ENCODE measurements at regions not wholly inside any gene's neighbourhood (a gene's known extent, or its start where the extent isn't known, plus 50 kb on each side); places are given as distances from the start of the nearest gene placed in this dataset.

GRCh38 chr5:68482199-68482598, 266.6 kb downstream of the PIK3R1 start:
- DNase-seq (ENCODE audit: low spot score): no peak

GRCh38 chr5:68484307-68485068, 268.9 kb downstream of the PIK3R1 start:
- DNase-seq (ENCODE audit: low spot score): no peak

DNA sequence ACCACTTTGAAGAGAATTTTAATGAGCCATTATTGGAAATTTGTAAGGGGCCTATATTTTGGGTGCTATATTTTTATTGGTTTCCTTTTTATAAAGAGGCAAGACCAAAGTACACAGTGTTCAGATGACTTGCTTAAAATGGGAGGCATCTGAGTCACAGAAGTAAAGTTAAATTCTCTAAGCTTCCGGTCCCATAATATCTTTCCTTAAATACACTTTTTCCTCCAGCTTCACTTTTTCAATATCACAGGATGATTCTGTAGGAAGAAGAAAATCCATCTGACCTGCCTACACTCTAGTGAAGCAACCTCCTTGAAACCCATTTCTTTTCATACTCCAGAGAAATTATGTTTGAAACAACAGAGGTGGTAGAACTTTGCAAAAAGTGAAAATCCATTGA, 274.0 kb downstream of the PIK3R1 start:
- no peak for DNase-seq (ENCODE audit: low spot score)

- no peak for DNase-seq (ENCODE audit: low spot score)
These were observed 274.9 kb downstream of the PIK3R1 start for GRCh38 chr5:68490406-68490805.

DNA sequence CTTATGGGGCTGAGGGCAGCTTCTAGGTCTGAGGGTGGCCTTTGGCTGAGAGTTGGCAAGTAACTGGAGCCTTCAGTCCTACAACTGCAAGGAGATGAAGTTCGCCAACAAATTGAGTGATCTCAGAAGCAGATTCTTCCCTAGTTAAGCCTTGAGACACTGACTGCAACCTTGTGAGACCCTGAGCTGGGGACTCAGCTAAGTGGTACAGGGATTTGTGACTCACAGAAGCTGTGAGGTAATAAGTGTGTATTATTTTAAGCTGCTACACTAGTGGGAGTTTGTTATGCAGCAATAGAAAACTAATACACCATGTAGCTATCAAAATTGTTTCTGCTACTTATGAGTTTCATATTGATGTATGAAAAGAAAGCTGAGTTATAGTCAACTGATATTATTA, 279.2 kb downstream of the PIK3R1 start:
- DNase-seq (ENCODE audit: low spot score): no peak

DNA sequence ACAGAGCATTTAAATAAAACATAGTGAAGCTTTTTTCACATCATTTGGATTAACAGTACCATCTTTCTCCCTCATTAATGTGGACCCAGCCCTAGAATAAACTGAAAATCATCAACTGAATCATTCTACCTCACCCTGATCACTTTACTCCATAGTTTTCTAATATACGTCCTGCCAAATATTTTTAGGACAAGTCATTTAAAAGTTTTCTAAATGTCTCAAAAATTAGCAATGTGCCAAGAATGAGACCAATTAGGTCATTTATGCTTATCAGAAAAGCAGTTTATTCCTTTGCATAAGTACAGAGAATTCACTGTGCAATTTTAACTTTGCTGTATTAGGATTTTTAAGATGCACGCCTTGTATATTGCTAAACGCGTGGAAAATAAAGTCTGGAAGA, 284.4 kb downstream of the PIK3R1 start:
- no peak for DNase-seq (ENCODE audit: low spot score)

DNA sequence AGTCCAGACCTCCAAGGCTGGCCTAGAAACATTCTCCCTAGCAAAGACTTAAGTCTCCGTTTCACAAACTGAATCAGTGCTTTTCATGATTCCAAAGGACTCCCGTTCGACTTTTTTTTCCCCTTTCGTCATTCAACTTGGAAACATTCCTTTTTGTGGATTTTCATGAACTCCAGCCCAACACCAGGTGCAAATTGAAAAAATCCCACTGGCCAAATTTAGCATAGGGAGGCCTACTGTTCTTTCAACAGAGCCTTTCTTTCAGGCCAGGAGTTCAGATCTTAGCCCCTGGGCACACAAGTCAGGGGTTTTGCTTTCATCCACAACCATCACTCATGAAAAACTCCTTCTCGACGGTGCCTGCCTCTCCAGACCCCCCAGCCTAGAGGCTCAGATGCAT, 285.3 kb downstream of the PIK3R1 start:
- no peak for DNase-seq (ENCODE audit: low spot score)

DNA sequence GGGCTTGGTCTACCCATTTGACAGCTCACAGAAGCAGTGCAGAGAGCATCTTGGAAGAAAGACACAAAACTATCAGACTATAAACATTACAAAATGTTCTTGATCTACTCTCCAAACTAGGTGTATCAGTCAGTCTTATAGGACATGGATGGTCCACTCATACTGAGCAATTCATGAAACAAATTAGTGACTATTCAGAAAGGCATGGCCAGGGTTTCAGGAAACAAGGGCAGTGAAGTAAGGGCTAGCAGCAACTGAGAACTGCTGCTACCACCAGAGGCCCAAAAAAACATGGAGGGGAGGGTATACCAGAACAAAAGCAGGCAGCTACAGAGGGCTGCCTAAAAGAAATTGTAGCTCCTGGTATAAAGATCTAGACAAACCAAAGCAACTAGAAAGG, 287.0 kb downstream of the PIK3R1 start:
- no peak for DNase-seq (ENCODE audit: low spot score)

DNA sequence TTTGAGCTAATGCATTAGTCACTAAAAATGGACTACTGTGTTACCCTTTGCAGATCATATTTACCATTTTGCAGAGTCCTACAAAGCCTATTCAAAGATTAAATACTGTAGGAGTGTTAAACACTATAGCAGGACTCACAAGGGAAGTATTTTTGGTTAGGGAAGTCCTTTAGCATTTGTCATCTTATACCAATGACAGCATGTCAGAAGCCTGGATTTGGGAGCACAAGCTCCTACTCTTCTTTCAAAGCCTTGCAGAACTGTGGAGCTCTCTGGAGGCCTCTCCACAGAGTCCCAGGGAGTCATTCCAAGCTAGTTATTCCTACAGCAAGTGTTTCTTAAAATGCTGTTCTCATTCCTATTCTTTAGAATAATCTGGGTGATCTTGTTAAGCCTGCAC, 288.8 kb downstream of the PIK3R1 start:
- DNase-seq (ENCODE audit: low spot score): no peak

DNA sequence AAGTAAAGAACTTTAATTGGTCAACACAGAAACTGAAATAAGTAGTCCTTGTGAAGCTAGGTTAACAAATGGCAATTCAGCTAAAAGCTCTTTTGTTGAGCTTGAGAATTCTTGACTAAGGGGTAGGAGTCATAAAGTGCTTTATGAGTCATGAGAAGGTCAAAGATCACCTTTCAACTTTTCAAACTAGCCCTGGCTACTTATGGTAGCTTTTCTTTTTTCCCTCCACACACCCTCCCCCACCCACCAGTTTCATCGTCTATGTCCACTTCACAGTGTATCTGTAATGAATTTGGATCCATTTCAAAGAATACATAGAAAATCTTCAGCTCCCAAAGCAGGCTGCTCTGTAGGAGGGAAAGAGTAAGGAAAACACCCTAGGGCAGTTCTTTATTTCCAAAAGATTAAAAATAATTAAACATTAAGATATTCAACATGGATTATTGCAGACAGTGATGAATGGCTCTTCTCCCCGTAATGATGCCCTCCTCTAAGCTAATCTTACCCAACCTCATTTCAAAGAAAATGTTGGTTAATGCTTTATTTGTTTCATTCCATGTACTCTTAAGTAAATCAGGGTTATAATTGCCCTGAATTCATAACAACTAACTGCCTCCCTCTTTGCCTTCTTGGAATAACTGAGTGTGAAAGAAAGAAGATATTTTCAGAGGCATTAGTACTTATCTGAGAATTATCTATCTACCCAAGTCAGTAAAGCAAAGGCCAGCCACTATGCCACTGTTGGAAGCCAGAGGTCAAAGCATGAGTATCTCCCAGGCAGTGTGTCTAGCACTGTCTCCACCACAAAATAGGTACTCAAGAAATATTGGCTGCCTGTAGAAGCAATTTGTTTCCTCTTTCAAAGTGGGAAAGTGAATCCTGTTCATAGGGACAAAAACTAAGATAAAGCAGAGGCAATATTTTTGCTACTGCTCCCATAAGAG, 290.6 kb downstream of the PIK3R1 start:
- DNase-seq (ENCODE audit: low spot score): no peak

DNA sequence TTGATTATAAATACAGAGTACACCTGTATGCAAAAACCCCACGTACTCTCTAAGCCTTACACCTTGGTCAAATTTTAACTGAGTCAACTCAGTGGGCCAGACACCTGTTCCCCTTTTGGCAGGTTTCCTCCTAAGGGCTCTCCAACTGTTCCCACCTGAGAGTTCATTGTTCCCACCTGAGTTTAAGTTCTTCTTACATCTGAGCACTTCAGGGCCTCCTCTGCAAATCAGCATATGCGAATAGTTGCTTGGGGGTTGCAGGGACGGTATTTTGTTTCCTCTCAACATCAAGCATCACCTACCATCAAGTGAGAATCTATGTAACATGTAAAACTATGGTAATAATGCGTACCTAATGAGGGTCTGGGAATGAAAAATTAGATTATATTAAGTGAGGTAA, 300.0 kb downstream of the PIK3R1 start:
- no peak for DNase-seq (ENCODE audit: low spot score)

DNA sequence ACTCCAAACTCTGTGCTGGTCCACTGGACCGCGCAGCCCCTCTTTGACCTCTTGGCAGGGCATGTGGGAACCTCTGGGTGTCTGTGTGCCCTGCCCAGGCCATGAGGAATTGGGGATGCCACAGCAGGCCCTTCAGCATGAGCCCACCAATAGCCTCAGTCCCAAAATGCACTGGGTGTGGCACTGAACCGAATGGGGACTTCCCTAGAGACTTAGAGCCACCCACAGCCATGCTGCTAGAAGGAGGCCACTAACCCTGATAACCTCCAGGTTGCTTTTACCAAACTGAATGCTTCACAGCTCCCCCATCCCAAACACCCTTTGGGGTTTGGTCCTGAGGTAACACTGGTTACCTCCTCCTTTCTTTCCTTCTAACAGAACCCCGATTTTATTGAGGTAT, 302.7 kb downstream of the PIK3R1 start:
- DNase-seq (ENCODE audit: low spot score): no peak

DNA sequence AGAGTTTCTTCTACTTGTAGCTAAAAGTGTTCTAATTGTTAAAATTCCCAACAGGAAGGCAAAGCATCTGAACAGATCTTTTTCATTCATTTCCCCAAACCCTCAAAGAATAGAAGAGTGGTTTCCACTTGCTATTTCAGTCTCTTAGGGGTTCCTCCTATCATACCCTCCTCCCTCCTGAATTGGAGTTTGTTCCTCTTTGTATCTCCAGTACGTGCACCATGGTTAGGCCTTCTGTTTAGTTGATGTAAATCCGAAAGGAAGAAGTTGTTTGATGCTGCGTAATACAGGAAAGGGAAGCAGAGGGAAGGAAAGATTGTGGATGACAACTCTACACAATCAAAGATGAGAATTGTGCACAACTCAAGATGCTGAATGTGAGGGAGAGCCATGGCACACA, 303.6 kb downstream of the PIK3R1 start:
- DNase-seq (ENCODE audit: low spot score): no peak

- DNase-seq (ENCODE audit: low spot score): no peak
These were observed 306.2 kb downstream of the PIK3R1 start for GRCh38 chr5:68521776-68522175.

DNA sequence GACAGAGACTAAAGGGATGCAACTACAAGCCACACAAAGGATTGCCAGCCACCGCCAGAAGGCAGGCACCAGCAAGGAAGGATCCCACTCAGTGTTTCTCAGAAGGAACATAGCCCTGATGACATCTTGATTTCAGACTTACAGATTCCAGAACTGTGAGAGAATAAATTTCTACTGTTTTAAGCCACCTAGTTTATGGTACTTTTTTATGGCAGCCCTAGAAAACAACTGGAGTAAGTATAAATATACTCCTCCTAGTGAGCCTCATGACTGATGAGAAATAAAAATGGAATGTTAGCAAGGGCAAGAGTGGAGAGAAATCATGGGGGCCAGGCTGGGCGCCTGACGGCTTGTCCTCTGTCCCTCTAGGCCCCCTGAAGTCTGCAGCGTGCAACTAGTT, 307.3 kb downstream of the PIK3R1 start:
- no peak for DNase-seq (ENCODE audit: low spot score)

- no peak for DNase-seq (ENCODE audit: low spot score)
These were observed 313.3 kb downstream of the PIK3R1 start for GRCh38 chr5:68528821-68529273.

DNA sequence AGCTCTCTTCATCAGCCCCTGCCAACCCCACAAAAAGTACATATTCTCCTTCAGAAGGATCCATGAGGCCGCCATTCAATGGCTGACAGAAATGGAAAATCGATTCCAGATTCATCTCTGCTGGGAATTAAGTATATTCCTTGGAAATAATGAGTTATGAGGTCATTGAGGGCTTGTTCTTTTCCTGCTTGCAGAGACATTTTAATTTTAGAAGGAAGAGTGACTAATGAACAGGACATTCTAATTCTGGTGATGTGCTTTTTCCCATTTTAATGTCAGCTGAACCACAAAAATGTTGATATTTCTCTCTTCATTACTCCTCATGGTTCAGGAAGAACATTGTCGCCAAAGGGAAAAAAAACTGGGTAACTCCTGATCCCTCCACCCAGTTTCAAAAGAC, 314.0 kb downstream of the PIK3R1 start:
- DNase-seq (ENCODE audit: low spot score): no peak

DNA sequence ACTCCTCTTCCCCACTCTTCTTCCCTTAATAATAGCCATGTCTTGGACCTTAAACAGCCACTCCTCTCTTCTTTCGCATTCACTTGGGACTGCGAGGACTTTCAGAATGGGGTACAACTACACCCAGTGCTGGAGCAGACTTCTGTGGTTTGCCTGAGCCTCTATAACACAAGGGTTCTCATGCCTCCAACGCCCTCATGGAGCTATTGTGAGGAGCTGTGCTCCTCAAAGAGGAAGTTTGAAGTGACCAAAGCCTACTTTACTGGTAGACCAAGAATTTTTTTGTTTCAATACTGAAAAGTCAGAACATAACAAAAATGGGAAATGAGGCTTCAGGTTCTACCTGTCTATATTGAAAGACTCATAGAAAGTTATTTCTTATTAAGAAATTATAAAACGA, 316.4 kb downstream of the PIK3R1 start:
- DNase-seq (ENCODE audit: low spot score): no peak

GRCh38 chr5:68533051-68533450, 317.5 kb downstream of the PIK3R1 start:
- no peak for DNase-seq (ENCODE audit: low spot score)

DNA sequence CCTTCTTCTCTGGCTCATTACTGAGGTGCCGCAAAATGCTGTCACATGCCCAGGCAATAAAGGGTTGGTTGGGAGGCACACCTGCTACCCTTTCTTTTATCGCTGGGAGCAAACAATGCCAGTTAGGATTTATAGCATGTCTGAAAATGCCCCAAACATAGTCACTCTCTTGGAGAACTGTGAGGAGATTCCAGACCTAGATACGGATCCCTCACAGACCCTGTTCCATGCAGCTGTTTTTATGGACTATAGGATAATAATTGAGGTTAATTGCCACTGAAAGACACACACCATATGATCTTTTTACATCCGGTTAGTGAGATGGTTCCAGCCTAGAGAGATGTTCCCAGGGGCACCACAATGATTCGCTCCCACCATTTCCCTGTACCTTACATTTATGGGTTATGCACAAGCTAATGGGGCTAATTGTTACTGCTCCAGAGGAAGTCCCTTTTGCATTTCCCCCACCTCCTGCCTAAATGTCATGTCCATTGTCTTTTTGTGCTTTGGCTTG, 318.1 kb downstream of the PIK3R1 start:
- no peak for DNase-seq (ENCODE audit: low spot score)

DNA sequence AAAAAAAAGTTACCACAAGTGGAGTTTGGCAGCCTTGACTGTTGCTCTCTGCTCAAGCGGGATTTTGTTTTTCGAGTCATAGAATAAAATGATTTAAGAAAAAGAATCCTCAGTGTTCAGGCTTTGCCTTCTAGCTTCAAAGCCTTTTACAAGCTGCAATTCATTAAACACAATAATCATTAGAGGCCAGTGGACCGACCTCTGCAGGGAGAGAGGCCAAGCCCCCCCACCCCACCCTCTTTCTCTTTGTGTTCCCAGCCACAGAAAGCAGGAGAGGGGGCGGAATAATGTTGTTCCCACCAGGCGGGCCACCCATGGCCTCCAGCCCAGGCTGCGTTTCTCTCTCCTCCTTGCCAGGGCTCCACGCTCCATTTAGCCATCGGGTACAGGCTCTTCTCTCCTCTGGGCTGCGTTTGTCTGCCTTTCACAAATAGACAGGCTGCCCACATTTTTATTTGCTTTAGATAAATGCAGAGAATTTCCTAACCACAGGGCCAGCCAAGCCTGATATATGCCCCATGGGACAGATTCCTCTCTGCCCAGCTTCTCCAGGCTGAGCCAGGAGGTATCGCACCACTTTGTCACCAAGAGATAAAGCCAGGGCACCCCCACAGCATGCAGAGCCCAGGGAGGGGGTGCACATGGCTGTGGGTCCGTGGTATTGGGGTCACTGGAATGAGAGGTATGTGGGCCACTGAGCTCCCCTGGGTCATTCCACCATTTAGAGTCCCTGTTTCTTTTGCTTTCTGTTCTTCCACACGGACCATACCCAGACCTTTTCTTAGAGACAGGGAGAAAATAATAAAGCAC, 318.8 kb downstream of the PIK3R1 start:
- no peak for DNase-seq (ENCODE audit: low spot score)

GRCh38 chr5:68534956-68535520, 319.5 kb downstream of the PIK3R1 start:
- DNase-seq (ENCODE audit: low spot score): no peak
